ENCODE measurements at regions not wholly inside any gene's neighbourhood (a gene's known extent, or its start where the extent isn't known, plus 50 kb on each side); places are given as distances from the start of the nearest gene placed in this dataset.
"Not testable (repeated sequence)": the region's sequence is repeated elsewhere in the genome, so short reads cannot be mapped to it uniquely, and the experiment has no call there.

- no peak for DNase-seq (ENCODE audit: low read depth)
Observed at GRCh38 chr6:25181923-25182322, 97.3 kb upstream of the CARMIL1 start.

DNA sequence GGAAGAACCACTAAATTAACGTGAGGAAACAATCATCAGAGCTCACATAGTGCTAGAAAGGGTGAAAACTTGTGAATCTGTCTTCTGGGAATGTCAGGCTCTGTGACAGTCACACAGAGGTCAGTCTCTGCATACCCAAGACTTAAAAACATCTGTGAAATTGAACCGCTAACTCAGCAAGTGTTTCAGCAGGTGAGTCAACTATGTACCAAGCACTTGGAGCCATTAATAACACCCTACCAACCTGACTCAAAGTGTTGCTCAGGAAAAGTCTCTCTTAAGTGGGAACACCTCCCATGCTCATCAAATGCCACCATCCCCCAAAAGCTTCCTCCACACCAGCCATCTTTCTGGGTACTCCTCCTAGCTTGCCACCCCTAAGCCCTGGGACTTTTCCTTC, 92.3 kb upstream of the CARMIL1 start:
- no peak for DNase-seq (ENCODE audit: low read depth)

GRCh38 chr6:25188232-25188631, 90.9 kb upstream of the CARMIL1 start:
- no peak for DNase-seq (ENCODE audit: low read depth)

DNA sequence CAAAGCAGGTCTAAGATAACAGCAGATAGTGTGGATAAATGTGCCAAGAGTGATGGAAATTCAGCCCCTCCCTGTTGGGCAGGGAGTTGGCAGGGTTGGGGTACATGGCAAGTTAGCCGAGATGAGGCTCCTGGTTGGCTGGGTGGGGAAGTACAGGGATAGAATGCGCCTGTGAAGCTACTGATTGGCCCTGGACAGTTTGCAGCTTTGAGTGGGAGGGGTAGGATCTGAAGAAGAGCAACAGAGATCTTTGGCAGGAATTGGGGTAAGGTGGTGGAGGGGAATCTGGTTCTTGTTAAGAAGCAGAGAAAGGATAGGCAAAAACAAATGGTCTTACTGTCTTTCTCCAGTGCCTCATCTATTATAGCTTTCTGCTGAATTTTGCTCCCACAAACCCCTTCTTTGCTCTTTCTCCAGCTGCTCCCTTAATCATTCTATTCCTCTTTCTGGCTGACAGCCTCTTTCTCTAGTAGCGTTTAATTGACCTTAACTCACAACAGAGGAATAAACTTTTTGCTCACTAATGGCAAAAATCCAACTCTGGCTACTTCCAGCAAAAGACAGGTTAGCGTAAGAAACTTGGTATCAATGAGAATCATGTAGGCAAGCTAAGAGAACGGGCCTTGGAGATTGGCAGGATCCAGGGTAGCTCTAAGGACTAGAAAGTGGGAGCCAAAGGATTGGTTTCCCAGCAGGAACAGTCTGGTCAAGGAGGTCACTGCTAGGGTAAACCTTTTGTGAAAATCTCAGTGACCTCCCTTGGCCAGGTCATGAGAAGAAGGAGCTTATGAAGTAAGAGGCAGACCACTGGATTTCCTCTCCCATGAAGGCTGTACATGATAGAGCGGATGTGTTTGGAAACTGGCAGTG, 86.3 kb upstream of the CARMIL1 start:
- DNase-seq (ENCODE audit: low read depth), result no peak

DNA sequence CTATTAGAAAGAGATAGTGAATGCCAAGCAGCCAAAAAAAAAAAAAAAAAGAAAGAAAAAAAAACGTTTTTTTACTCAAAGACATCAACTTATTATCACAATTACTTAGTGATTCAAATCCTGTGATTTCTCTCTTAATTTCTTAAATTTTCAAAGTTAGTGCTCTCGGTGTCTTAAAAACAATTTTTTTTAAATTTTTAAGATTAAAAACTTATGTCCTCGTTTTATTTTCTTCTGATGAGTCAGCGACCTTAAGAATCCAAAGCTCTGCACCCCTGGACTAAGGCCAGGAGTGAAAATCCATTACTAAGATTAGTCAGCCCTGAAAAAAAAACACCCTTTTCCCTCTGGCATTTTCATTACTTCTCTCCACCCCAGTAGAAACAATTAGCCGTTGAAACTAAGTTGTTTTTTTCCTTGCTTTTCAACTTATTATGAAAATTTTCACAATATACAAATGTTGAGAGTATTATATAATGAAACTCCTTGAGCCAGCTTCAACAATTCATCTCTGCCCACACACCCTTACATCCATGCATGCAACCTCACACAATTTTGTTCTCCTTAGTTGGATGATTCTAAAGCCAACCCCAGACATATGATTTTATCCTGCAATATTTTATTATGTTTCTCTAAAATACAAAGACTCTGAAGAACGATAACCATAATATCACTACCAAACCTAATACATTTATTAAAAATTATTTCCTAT, 85.6 kb upstream of the CARMIL1 start:
- DNase-seq (ENCODE audit: low read depth), result no peak

- DNase-seq (ENCODE audit: low read depth), result no peak
Observed at GRCh38 chr6:25194172-25194678, 84.9 kb upstream of the CARMIL1 start.

DNA sequence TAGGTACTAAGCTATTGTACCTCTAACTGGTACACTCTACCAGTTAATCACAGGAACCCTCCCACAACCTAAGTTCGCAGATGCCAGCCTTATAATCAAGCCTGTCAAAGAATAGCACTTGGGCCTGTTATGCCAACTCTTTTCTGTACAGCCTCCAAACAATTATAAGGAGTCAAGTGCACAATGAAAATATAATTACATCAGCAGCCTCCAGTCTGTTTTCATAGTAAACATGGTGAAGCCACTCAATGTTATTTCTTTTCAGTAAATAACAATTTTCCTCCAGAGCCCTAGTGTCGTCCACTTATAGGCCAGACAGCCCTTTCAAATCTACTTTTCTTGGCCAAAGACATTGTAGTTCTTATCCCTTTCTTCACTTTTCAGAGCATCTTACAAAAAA, 82.7 kb upstream of the CARMIL1 start:
- no peak for DNase-seq (ENCODE audit: low read depth)

GRCh38 chr6:25197111-25197510, 82.1 kb upstream of the CARMIL1 start:
- no peak for DNase-seq (ENCODE audit: low read depth)

GRCh38 chr6:25199544-25199943, 79.6 kb upstream of the CARMIL1 start:
- no peak for DNase-seq (ENCODE audit: low read depth)

DNA sequence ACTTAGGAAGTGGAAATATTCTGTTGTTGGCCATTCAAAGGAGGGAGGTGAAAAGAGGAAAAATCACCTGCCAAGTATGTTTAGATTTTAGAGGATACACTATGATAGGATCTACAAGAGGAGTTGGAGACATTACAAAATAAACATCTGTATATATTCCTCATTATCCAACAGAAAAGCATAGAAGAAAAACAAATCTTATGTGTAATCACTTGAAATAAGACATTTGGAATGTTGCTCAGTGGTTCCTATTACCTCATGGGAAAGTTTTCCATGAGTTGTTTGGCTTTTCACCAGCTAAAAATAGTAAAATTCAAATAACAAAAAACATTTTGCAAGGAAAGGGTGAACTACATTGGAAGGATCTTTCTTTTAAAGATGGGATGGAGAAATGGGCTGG, 76.7 kb upstream of the CARMIL1 start:
- no peak for DNase-seq (ENCODE audit: low read depth)

DNA sequence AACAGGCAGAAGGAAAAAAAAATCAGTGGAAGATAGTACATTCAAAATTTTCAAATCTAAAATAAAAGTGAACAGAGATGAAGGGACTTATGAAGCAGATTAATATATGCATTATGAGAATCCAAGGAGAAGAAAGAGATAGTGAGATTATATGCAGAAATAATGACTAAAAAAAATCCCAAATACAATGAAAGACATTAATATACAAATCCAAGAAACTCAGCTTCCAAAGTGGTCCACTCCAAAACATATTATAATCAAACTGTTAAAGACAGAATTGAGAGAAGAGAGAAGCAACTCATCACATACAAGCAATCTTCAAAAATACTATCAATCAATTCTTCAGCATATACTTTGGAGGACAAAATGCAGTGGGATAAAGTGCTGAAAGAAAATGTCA, 73.5 kb upstream of the CARMIL1 start:
- DNase-seq (ENCODE audit: low read depth), result no peak

GRCh38 chr6:25207453-25208155, 71.6 kb upstream of the CARMIL1 start:
- not testable (repeated sequence) for DNase-seq (ENCODE audit: low read depth)

- DNase-seq (ENCODE audit: low read depth), result no peak
Observed at GRCh38 chr6:25215881-25216280, 63.3 kb upstream of the CARMIL1 start.

DNA sequence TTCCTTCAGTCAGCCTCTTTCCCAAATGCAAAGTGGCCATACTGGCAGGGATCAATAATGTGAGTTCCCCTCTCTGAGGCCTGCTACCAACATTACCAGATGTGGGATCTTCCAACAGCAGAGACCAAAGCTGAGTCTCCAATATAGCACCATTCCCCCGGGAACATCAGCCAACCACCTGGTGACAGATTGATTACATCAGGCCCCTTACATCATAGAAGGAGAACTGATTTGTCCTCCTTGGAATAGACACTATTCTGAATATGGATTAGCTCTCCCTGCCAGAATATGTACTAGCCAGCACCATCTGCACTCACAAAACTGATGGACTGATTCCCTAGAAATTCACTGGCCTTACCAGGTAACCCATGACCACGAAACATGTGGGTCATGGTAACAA, 61.9 kb upstream of the CARMIL1 start:
- DNase-seq (ENCODE audit: low read depth), result no peak

GRCh38 chr6:25217829-25218228, 61.3 kb upstream of the CARMIL1 start:
- DNase-seq (ENCODE audit: low read depth), result no peak

GRCh38 chr6:25218346-25218745, 60.8 kb upstream of the CARMIL1 start:
- no peak for DNase-seq (ENCODE audit: low read depth)

- no peak for DNase-seq (ENCODE audit: low read depth)
Observed at GRCh38 chr6:25219216-25219916, 59.8 kb upstream of the CARMIL1 start.

GRCh38 chr6:25219917-25220278, 59.3 kb upstream of the CARMIL1 start:
- DNase-seq (ENCODE audit: low read depth), result no peak

- no peak for DNase-seq (ENCODE audit: low read depth)
Observed at GRCh38 chr6:25220857-25221256, 58.3 kb upstream of the CARMIL1 start.

- no peak for DNase-seq (ENCODE audit: low read depth)
Observed at GRCh38 chr6:25222006-25222678, 57.0 kb upstream of the CARMIL1 start.

DNA sequence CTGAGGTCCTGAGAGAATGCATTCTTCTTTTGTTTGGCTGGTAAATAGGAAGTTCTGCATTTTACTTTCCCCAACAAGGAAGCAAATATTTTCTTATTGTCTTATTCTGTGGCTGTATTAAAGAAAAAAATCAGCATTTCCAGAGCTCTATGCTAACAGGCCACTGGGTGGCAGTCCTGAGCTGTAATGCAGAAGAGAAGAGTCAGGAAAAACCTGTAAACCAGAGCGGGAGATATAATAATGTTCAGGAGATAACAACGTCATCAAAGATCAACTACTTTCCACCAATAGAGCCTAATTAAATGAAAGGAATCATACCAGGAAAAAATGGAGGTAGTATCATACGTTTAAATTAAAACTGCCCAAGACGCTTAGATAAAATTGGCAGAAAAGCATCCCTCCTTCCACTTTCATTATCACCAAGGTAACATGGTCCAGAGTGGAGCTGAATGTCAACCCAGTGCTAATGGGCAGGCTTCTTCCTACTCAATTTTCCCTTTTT, 55.6 kb upstream of the CARMIL1 start:
- DNase-seq (ENCODE audit: low read depth), result peak; percentile 48
